Duodenal mucosa (tissue), 2 donors: ENCODE measurements at regions not wholly inside any gene's neighbourhood (a gene's known extent, or its start where the extent isn't known, plus 50 kb on each side); places are given as distances from the start of the nearest gene placed in this dataset.
"Not testable (repeated sequence)": the region's sequence is repeated elsewhere in the genome, so short reads cannot be mapped to it uniquely, and the experiment has no call there.

Source experiments
- H3K27ac ChIP-seq: one replicate; pipeline ENCODE4 v1.7.0; 2013; ENCODE audit warnings: low read depth, low read length
- H3K27me3 ChIP-seq, 2 donors: one replicate each; pipeline ENCODE4 v1.7.0; 2013; ENCODE audit warnings: low read length in 2 of 2, control low read depth in 1 of 2; ENCODE audit not compliant: insufficient read depth in 2 of 2, control insufficient read depth in 1 of 2
- H3K36me3 ChIP-seq, 2 donors: one replicate each; pipeline ENCODE4 v1.7.0; 2013; ENCODE audit warnings: low read length in 2 of 2, control low read depth in 1 of 2; ENCODE audit not compliant: insufficient read depth in 2 of 2, control insufficient read depth in 1 of 2
- H3K4me1 ChIP-seq, 2 donors: one replicate each; pipeline ENCODE4 v1.7.0; 2013; ENCODE audit warnings: low read length in 2 of 2, control low read depth in 1 of 2; ENCODE audit not compliant: insufficient read depth in 2 of 2, control insufficient read depth in 1 of 2
- H3K4me3 ChIP-seq, 2 donors: one replicate each; pipeline ENCODE4 v1.7.0; 2013; ENCODE audit warnings: low read length in 2 of 2, low read depth in 1 of 2
- H3K9ac ChIP-seq, 2 donors: one replicate each; pipeline ENCODE4 v1.7.0; 2013; ENCODE audit warnings: low read length in 2 of 2, low read depth in 1 of 2
- H3K9me3 ChIP-seq, 2 donors: one replicate each; pipeline ENCODE4 v1.7.0; 2013; ENCODE audit warnings: low read length in 2 of 2, control low read depth in 1 of 2; ENCODE audit not compliant: control insufficient read depth in 1 of 2

DNA sequence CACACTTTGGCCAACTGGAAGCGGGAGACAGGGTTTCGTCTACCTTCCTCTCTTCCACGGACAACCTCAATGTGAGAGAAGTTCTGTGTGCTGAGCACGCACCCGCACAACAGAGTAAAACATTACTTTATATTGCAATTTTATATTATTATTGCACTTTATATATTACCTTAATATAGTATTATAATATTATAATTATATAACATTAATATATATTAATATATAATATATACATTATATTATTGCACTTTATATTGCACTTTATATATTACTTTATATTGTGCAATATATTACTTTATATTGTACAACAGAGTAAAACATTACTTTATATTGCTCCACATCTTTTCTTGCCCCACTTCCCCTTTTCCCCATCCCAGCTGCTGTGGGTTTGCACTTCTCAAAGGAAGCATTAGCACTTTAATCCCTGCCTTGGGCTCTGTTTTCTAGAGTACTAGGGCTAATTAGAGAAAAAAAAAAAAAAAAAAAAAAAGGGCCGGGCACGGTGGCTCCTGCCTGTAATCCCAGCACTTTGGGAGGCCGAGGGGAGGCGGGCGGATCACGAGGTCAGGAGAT is 76.4 kb upstream of the SLC4A7 start:
- H3K9me3 ChIP-seq = no peaks in the 10 kb centered on the region
- no peaks in the 10 kb centered on the region for H3K27me3 ChIP-seq
- peaks cover 0 to 5% of the 10 kb centered on the region in 2 donors for H3K4me1 ChIP-seq
- H3K4me3 ChIP-seq = no peak overlapping the region
- H3K9ac ChIP-seq = no peak overlapping the region
- no peaks in the 10 kb centered on the region for H3K36me3 ChIP-seq
- no peak overlapping the region for H3K27ac ChIP-seq

DNA sequence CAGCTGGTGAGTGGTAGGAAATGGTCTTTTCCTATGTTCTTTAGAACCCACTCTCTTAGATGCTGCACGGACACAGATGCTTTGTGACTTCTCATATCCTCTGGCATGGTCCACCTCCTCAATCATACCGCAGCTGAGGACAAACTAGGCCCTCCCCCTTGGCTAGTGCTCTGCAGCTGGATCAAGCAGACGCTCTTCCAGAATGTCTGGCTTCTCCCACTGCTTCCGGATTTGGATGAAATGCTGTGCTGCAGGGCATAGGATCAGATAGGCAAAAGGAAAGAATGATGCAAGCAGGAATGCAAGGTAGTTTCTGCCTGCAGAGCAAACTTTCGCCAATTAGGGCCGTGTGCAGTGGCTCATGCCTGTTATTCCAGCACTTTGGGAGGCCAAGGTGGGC is 75.7 kb upstream of the SLC4A7 start:
- no peak overlapping the region for H3K4me3 ChIP-seq
- no peaks in the 10 kb centered on the region for H3K9me3 ChIP-seq
- no peak overlapping the region for H3K9ac ChIP-seq
- no peaks in the 10 kb centered on the region for H3K27me3 ChIP-seq
- peaks cover 0 to 5% of the 10 kb centered on the region in 2 donors for H3K4me1 ChIP-seq
- no peaks in the 10 kb centered on the region for H3K36me3 ChIP-seq
- no peak overlapping the region for H3K27ac ChIP-seq

DNA sequence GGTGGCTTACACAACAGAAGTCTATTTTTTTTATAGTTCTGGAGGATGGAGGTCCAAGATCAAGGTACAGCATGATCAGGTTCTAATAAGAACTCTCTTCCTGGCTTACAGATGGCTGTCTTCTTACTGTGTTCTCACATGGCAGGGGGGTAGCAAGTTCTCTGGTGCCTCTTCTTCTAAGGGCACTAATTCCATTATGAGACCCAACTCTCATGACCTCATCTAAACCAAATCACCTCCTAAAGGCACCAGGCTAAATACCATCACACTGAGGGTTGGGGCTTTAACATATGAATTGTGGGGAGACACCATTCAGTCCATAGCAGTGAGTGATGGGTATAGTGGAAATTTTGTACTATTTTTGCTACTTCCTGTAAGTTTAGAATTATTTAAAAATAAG is 75.2 kb upstream of the SLC4A7 start:
- no peak overlapping the region for H3K27ac ChIP-seq

DNA sequence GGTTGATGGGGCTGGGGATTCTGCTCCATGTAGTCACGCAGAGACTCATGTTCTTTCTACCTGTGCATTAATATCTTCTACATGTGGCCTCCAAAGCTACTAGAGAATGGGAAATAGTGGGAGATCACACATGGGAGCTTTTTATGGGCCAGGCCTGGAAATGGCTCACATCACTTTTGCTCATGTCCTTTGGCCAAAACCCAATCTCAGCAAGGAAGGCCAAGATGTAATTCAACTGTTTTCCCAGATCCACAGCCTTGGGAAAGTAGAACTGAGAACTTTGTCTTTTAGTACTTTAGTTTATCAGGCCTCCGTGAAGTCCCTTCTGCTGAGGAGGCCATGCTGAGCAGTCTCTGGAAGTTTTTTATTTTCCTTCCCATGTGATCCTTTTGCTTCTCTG is 73.2 kb upstream of the SLC4A7 start:
- no peaks in the 10 kb centered on the region for H3K9me3 ChIP-seq
- H3K4me1 ChIP-seq = no peaks in the 10 kb centered on the region
- no peaks in the 10 kb centered on the region for H3K27me3 ChIP-seq
- H3K27ac ChIP-seq = no peak overlapping the region
- H3K36me3 ChIP-seq = no peaks in the 10 kb centered on the region
- no peak overlapping the region for H3K9ac ChIP-seq
- no peak overlapping the region for H3K4me3 ChIP-seq

More for the DNA sequence above, 75.2 kb upstream of the SLC4A7 start:
- no peaks in the 10 kb centered on the region for H3K27me3 ChIP-seq
- H3K4me3 ChIP-seq = no peak overlapping the region
- H3K4me1 ChIP-seq = peaks cover 0 to 5% of the 10 kb centered on the region in 2 donors
- no peak overlapping the region for H3K9ac ChIP-seq
- H3K9me3 ChIP-seq = no peaks in the 10 kb centered on the region
- no peaks in the 10 kb centered on the region for H3K36me3 ChIP-seq

DNA sequence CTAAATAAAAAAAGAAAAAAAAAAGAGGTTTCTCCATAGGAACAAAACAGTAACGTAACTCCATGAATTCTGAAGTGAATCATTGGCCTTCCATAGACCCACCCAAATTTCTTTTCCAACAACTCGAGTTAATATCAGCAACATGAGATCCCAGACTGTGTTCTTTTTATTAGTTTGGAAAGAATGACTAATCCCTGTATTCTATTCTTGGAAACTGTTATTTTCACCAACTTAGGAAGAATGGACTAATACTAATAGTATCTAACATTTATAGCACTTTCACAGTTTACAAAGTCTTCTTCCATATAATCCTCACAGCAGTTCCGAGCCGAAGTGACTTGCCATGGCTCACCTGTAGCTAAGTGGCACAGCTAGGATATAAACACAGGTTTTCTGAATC is 72.7 kb upstream of the SLC4A7 start:
- H3K36me3 ChIP-seq = no peaks in the 10 kb centered on the region
- H3K9me3 ChIP-seq = no peaks in the 10 kb centered on the region
- H3K27me3 ChIP-seq = no peaks in the 10 kb centered on the region
- no peaks in the 10 kb centered on the region for H3K4me1 ChIP-seq
- H3K4me3 ChIP-seq = no peak overlapping the region
- no peak overlapping the region for H3K9ac ChIP-seq
- H3K27ac ChIP-seq = no peak overlapping the region

DNA sequence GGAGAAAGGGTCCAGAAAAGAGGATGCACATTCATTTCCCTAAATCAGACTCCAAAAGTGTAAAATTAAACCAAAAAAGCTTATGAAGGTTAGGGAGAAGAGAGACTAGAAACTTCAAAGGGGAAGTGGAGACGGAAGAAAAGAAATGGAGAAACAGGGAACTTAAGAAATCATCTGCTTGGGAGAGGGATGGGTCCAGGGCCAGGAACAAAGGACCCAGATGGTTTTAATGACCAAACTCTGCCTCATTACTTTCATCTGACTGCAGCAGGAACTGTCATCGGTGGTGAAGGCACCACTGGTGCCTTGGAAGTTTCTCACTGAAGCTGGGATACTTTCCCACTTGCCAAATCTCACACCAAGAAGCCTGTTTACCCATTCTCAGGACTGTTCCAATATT is 70.5 kb upstream of the SLC4A7 start:
- Histone ChIP-seq H3K4me1 (no peaks in the 10 kb centered on the region), H3K9ac (no peak overlapping the region), H3K27me3 (no peaks in the 10 kb centered on the region), H3K9me3 (no peaks in the 10 kb centered on the region), H3K4me3 (no peak overlapping the region), H3K27ac (no peak overlapping the region), H3K36me3 (no peaks in the 10 kb centered on the region)

DNA sequence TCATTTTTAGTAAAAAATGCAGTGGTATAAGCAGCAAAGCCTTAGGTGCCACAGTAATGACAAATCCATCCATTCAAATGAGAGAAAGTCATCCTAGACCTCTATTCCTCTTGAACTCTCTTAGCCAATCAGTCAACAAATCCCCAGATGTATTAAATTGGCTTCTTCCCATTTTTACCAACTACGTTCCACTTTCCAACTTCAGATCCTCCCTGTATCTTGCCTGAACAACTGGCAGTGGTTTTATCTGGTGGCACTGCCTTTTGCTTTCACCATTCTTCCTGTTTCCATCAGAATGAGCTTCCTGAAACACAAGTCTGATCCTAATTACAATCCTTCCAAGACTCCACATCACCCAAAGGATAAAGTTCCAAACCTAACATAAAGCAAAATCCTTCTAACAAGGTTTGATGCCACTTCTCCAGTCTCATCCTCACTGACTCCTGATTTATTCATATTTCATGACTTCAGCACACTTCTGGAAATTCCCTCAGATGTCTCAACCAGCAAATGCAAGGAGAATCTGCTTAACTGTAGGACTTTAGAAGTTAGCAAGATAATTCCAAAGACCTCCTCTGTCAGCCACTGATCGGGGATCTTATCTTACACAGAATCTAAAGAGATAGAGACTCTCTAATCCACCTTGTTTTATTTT is 69.8 kb upstream of the SLC4A7 start:
- H3K9ac ChIP-seq = no peak overlapping the region
- H3K27me3 ChIP-seq = no peaks in the 10 kb centered on the region
- no peak overlapping the region for H3K4me3 ChIP-seq
- H3K9me3 ChIP-seq = no peaks in the 10 kb centered on the region
- H3K27ac ChIP-seq = no peak overlapping the region
- no peaks in the 10 kb centered on the region for H3K36me3 ChIP-seq
- H3K4me1 ChIP-seq = no peaks in the 10 kb centered on the region

DNA sequence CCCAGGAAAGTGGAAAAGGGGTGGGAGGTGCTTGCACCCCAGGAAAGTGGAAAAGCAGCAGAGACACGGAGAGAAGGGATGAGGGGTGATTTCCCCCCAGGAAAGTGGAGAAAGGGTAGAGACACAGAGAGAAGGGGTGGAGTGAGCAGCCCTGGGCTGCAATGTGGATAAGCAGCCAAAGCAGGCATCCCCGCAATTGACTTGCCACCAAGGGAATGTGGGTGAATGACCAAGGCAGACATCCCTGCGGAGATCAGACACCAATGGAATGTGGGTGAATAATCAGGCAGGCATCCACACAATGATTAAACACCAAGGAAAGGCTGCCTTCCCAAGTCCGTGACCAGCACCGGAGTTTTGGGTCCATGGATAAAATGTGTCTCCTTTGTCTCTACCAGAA is 68.5 kb upstream of the SLC4A7 start:
- not testable (repeated sequence) for H3K36me3 ChIP-seq, H3K4me1 ChIP-seq, H3K9me3 ChIP-seq, H3K4me3 ChIP-seq, H3K27ac ChIP-seq, H3K9ac ChIP-seq, H3K27me3 ChIP-seq

DNA sequence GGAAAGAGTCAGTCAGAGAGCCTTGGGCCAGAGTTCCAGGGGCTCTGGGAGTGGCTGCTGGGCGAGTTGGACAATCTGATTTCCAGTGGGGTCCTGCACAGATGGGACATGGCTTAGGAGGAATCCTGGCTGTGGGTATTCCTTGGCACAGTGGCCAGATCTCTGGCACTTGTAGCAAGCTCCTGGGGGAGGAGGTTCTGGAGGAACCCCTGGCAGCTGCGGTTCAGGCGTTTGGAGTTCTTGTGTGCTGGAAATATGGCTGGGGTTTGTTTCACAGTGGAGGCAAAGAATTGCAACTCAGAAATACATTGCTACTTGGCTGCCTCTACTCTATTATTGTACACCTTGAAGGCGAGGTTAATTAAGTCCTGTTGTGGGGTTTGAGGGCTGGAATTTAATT is 67.2 kb upstream of the SLC4A7 start:
- H3K36me3 ChIP-seq, H3K4me3 ChIP-seq, H3K27ac ChIP-seq, H3K9me3 ChIP-seq, H3K4me1 ChIP-seq, H3K9ac ChIP-seq, H3K27me3 ChIP-seq: not testable (repeated sequence)

DNA sequence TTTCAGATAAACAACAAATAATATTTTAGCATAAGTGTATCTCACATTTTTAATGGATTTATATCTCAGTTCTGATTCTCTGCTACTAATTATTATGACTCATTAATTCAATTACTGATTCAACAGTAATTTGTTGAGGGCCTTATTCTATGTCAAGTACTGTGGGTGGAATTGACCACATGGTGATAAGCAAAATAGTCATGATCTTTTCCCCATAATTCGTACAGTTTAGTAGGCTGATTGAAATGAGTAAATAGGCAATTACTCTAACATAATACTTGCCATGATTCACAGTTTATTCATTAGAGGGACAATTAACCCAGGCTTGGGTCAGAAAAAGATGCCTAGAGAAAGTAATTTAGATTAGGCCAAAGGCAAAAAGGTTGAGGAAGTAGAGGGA is 60.9 kb upstream of the SLC4A7 start:
- Histone ChIP-seq H3K27ac (no peak overlapping the region), H3K9ac (no peak overlapping the region), H3K27me3 (no peaks in the 10 kb centered on the region), H3K36me3 (no peaks in the 10 kb centered on the region), H3K9me3 (no peaks in the 10 kb centered on the region), H3K4me1 (no peaks in the 10 kb centered on the region), H3K4me3 (no peak overlapping the region)
